ENCODE measurements at regions not wholly inside any gene's neighbourhood (a gene's known extent, or its start where the extent isn't known, plus 50 kb on each side); places are given as distances from the start of the nearest gene placed in this dataset.
A peak's percentile ranks its signal among the peaks of the same experiment; 100 is the strongest.

GRCh38 chr3:159782724-159783421 is 205.8 kb upstream of the IL12A start:
- no peak for DNase-seq
- no peaks in the 10 kb centered on the region for H3K9me3 ChIP-seq
- TF ChIP-seq, protein P1, sequence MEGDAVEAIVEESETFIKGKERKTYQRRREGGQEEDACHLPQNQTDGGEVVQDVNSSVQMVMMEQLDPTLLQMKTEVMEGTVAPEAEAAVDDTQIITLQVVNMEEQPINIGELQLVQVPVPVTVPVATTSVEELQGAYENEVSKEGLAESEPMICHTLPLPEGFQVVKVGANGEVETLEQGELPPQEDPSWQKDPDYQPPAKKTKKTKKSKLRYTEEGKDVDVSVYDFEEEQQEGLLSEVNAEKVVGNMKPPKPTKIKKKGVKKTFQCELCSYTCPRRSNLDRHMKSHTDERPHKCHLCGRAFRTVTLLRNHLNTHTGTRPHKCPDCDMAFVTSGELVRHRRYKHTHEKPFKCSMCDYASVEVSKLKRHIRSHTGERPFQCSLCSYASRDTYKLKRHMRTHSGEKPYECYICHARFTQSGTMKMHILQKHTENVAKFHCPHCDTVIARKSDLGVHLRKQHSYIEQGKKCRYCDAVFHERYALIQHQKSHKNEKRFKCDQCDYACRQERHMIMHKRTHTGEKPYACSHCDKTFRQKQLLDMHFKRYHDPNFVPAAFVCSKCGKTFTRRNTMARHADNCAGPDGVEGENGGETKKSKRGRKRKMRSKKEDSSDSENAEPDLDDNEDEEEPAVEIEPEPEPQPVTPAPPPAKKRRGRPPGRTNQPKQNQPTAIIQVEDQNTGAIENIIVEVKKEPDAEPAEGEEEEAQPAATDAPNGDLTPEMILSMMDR (IDR thresholded peaks at IDR 0.05): no peak
- H3K27me3 ChIP-seq (ENCODE audit: low read depth): no peaks in the 10 kb centered on the region
- H3K27ac ChIP-seq: no peak overlapping the region
- H3K4me1 ChIP-seq: peaks cover 10% of the 10 kb centered on the region
- intact Hi-C loops (cut with DNase I): no loop called here
- ATAC-seq: peak in 1 of 2 donors; percentile 19
- H3K4me3 ChIP-seq: no peak overlapping the region
- H3K36me3 ChIP-seq: no peaks in the 10 kb centered on the region

DNA sequence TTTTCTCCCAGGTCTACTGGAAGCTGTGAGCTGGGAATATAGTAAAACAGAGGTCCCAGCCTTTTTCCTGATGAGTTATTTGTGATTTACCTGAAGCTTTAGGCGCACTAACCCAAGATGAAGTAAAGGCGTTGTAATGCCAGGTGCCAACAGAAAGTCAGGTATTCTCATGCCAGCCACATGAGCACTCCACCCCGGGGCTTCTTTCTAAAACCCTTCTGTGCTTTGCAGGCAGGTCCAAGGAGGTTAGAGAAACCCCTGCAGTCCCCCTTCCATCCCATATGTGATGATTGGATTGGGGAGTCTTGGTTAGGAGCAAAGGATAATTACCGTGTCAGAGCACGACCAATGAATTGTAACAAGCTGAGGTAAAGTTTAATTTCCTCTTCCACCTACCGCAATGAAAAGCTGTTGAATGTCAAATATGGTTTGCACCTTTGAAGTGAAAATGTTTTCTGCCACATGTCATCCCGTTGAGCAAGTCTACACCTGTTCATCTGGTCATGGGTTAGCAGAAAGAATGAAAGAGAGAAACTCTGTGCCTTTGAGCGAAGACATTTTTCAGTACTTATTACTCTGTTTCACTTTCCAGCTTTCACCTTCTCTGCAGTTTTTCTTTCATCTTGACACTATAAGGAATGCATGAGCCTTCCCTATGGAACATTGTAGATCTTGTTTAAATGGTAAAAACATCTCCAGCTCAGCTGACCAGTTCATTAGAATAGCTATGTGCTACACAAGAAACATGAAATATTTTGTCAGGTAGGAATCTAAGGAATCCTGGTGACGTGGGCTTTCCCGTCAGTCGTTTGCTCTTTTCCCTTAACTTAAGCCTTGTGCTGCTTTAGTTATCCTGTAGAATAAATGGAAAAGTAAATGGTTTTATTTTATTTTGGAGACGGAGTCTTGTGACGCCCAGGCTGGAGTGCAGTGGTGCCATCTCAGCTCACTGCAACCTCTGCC is 204.6 kb upstream of the IL12A start:
- TF ChIP-seq, protein P1 (IDR thresholded peaks at IDR 0.05): no peak
- intact Hi-C loops (cut with DNase I): no loop called here
- Histone ChIP-seq H3K27ac (peak overlapping the region; percentile 59), H3K9me3 (no peaks in the 10 kb centered on the region), H3K4me1 (peaks cover 21% of the 10 kb centered on the region), H3K36me3 (no peaks in the 10 kb centered on the region), H3K4me3 (no peak overlapping the region), H3K27me3 (ENCODE audit: low read depth) (no peaks in the 10 kb centered on the region)
- ATAC-seq: peak; percentile 34 to 77
- DNase-seq: no peak

GRCh38 chr3:159785273-159785708 is 203.3 kb upstream of the IL12A start:
- intact Hi-C loops (cut with DNase I): no loop called here
- no peaks in the 10 kb centered on the region for H3K36me3 ChIP-seq
- H3K27me3 ChIP-seq (ENCODE audit: low read depth): no peaks in the 10 kb centered on the region
- no peak overlapping the region for H3K27ac ChIP-seq
- H3K4me3 ChIP-seq: no peak overlapping the region
- H3K9me3 ChIP-seq: no peaks in the 10 kb centered on the region
- TF ChIP-seq, protein P1 (IDR thresholded peaks at IDR 0.05): no peak
- peaks cover 21% of the 10 kb centered on the region for H3K4me1 ChIP-seq
- no peak for ATAC-seq
- DNase-seq: no peak

GRCh38 chr3:159786489-159787177 is 202.0 kb upstream of the IL12A start:
- intact Hi-C loops (cut with DNase I): no loop called here
- DNase-seq: no peak
- H3K4me3 ChIP-seq: no peak overlapping the region
- no peaks in the 10 kb centered on the region for H3K9me3 ChIP-seq
- peaks cover 21% of the 10 kb centered on the region for H3K4me1 ChIP-seq
- H3K27ac ChIP-seq: no peak overlapping the region
- H3K27me3 ChIP-seq (ENCODE audit: low read depth): no peaks in the 10 kb centered on the region
- H3K36me3 ChIP-seq: no peaks in the 10 kb centered on the region
- TF ChIP-seq, protein P1 (IDR thresholded peaks at IDR 0.05): no peak
- ATAC-seq: no peak

DNA sequence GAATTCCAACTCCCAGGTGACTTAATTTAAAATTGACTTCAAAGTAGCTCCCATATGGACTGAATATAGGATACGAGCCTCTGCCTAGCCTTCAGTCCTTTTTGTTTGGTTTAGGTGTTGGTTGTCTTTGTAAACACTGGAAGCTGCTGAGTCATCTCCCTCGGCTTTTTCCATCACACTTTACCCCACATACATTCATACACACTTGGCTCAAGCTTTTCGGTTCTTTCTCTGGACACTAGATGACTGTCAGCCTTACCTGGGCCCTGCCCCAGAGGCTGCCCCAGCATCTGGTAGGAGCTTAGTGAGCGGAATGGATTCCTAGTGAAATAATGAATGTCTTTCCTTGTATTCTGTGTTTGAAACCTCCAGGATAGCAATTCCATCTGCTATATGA is 201.5 kb upstream of the IL12A start:
- intact Hi-C loops (cut with DNase I): no loop called here
- TF ChIP-seq, protein P1 (IDR thresholded peaks at IDR 0.05): no peak
- ATAC-seq: no peak
- Histone ChIP-seq H3K27ac (no peak overlapping the region), H3K36me3 (no peaks in the 10 kb centered on the region), H3K4me1 (peaks cover 21% of the 10 kb centered on the region), H3K27me3 (ENCODE audit: low read depth) (no peaks in the 10 kb centered on the region), H3K4me3 (no peak overlapping the region), H3K9me3 (no peaks in the 10 kb centered on the region)
- DNase-seq: no peak
